HG02970 (cell line): ENCODE measurements at regions not wholly inside any gene's neighbourhood (a gene's known extent, or its start where the extent isn't known, plus 50 kb on each side); places are given as distances from the start of the nearest gene placed in this dataset.
"Not testable (repeated sequence)": the region's sequence is repeated elsewhere in the genome, so short reads cannot be mapped to it uniquely, and the experiment has no call there.

Source experiments
- ATAC-seq: cut with Tn5 transposase; IDR thresholded peaks from one replicate; pipeline ENCODE4 v1.9.1; 2021; ENCODE audit warnings: mild to moderate bottlenecking, moderate library complexity, moderate number of reproducible peaks; ENCODE audit not compliant: unreplicated experiment, low FRiP score

DNA sequence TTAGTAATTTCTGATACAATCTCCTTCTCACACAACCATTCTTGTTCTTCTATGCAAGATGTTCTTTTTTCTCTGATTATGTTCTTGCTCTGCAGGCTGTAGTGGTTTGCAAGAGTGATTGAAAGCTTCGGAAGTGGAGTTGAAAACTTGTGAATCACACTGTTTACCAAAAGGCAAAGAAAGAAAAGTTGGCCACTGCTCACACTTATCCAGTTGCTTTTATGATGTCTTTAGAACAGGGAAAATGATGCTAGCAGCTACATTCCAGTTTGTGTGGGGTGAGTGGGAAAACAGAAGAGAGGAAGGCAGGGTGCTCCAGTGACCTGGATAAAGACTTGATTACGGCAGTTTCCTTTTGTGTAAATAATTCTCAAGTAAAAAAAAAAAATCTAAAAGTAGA, 583.3 kb downstream of the TENT5A start:
- ATAC-seq = no peak

DNA sequence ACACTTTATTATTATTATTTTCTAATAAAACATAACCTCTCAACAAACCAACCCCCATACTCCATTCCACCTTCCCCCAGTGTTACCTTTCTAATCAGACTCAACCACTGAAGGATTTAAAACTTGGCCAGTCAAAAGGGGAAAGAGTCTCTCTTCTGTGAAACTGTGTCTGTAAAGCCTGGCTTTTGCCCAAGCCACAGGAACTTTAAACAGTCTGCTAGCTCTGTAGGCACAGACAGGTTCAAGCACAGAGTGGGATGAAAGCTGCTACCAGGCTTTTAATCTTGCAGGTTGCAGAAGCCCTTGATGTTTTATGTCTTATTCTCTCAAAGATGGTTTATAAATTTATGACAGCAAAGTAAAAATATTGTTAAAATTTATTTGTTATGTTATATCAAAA, 585.7 kb downstream of the TENT5A start:
- no peak for ATAC-seq

DNA sequence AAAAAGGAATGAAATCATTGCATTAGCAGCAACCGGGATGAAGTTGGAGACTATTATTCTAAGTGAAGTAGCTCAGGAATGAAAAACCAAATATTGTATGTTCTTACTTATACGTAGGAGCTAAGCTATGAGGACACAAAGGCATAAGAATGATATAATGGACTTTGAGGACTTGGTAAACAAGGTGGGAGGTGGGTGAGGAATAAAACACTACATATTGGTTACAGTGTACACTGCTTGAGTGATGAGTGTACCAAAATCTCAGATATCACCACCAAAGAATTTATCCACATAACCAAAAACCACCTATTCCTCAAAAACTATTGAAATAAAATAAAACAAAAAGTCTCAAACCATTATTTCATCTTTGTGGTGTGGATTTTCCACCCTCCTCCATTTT, 593.5 kb downstream of the TENT5A start:
- ATAC-seq = no peak

DNA sequence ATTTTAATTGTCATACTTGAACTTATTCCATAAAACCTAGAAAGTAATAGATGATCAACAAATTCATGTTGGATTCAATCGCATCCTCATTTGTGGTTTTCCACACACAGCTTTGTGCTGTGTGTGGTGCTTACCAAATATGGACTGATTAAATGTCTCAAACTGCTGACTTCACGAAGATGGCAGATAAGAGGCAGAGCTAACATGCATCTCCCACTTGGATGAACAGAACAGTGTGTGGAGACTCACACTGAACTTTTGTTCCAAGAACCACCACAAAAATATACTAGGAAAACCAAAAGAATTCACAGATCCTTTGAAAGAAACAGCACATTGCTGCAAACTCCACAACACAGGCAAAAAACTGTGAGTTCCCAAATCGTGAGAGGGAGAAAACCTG, 603.7 kb downstream of the TENT5A start:
- no peak for ATAC-seq

DNA sequence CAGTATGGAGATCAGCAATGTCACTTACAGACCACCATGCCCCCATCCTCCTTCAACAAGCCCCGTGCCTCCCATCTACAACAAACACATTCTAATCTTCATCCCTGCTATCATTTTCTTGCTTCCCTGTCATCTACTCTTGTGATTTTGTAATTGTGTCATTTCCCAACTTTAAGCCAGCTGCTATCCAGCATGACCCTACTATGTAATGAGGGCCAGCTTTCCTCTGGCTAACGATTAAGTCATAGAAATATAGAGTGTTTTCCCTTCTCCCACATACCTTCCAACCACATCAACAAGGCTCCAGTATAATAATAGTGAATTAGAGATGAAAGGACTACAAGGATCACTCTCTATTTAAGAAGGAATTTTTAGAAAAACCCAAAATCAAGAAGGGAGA, 607.0 kb downstream of the TENT5A start:
- ATAC-seq = no peak

DNA sequence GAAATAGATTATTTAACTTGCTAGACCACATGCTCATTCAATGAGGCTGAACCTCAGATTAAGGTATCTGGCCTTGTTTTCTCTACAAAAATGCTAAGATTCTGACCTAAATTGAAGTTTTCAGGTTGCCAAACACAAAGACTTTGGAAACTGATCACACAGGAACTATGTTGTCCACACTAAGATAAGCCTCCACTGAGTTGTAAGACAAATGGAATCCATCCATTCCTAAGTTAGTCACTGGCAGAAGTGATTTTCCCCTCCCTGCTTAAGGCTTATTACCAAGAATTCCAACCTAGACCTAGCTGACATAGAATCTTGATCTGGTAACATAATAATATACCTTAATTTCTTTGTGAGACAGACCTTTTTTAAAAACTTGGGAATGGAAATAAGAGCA, 608.1 kb downstream of the TENT5A start:
- no peak for ATAC-seq

DNA sequence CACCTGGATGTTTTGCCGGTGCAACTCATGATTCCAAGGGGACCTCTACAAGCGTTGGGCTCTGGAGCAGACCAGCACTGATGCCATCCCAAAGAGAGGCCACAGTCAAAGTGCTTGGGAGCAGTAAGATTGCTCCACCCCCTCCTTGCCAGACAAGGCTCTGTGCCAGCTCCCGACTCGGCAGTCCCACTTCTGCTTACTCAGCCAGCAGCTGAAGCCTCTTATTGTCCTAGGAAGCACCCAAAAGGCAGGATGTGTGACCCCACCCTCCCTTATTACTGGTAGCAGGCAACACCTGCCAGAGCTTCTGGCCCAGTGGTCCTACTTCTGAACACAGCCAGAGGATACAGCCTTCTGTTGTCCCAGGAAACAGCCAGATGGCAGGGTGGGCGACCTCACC, 614.2 kb downstream of the TENT5A start:
- no peak for ATAC-seq

DNA sequence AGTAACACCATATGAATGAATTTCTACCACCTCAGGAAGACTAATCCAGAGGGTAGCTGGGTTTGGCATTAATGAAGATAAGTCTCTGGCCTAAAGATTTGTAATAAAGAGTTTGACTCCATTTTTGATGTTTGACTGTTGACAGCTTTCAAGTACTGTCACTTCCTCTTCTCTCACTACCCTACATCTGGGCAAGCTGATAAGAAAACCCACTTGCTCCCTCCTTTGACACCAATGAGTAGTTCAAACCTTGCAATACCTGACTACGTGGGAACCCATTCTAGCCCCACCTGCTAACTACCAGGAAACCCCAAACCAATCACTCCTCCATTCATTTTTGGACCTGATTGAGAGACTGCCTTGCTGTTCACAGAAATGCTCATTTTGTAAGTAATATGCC, 621.5 kb downstream of the TENT5A start:
- no peak for ATAC-seq

DNA sequence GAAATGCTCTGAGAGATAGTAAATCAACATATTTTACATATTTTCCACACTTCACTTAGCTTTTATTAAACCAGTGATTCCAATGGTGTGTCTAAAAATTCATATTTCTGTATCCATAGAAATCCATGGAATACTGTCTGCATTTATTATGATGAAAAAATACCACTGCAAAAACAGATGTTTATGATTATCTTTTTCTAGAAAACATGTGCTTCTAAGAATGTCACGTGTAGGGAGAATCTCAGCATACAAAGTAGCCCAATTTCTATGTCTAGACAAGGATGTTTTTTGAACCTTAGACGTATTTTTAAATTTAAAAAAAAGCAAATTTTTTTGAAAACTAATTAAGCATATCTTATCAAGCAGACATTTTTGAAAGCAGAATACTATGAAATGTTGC, 622.4 kb downstream of the TENT5A start:
- no peak for ATAC-seq

DNA sequence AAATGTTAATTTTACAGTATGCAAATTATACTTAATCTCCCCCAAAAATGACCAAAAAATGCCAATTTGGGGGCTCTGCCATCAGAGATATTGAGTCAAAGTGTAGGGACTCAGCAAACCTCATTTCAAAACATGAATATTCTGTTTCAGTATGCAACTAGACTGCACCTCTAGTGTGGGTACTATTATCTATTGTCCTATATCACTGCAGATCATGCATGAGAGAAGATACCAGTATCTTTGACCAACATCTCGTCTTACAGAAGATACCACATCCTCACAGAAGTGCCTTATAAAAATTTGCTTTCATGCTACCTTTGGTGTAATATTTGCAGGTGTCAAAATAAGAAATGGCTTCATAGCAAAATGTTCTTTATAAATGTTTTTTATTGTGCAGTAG, 623.8 kb downstream of the TENT5A start:
- ATAC-seq = no peak

DNA sequence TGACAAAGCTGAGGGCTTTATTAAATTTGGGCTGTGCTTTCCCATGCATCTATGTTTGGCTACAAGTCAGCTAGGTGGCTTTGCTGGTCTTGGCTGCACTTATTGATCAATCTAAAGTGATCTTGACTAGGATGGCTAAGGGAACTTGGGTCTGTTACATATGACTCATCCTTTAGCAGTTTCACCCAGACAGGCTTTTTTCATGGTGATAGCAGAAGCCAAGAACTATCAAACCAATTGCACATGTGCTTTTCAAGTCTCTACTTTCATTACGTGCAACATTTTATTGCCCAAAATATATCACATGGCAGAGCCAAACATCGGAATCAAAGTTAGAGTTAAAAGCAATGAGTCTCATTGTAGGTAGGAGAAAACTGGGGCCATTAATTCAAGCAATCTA, 626.3 kb downstream of the TENT5A start:
- ATAC-seq = no peak

DNA sequence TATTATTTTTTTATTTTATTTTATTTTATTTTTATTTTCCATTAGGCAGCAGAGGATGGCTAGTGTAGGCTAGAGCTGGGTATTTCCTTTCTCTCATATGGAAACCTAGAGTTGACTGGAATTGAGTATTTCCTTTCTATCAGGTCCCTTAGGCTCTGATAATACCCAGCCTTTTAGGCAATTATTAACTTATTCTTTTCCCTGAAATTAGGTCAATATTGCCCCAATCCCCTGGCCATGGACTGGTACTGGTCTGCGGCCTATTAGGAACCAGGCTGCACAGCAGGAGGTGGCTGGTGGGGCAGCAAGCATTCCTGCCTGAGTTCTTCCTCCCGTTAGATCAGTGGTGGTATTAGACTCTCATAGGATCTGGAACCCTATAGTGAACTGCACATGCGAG, 632.2 kb downstream of the TENT5A start:
- no peak for ATAC-seq

DNA sequence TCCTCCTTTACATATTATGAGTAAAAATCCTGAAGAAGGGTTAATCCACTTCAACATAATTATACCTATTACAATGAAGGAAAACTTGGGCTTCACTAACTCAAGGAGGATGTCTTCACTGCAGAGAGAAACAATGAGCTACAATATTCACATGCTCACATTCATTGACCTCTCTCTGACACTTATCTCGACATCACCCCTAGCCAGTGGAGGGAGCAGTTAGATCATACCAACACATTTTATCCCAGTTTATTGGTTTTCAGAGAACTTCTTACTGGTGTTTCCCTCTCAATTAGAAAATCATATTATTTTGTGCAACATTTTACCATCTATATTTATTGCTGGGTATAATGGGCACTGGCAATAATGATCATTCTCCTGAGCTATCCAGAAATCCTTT, 646.5 kb downstream of the TENT5A start:
- no peak for ATAC-seq

DNA sequence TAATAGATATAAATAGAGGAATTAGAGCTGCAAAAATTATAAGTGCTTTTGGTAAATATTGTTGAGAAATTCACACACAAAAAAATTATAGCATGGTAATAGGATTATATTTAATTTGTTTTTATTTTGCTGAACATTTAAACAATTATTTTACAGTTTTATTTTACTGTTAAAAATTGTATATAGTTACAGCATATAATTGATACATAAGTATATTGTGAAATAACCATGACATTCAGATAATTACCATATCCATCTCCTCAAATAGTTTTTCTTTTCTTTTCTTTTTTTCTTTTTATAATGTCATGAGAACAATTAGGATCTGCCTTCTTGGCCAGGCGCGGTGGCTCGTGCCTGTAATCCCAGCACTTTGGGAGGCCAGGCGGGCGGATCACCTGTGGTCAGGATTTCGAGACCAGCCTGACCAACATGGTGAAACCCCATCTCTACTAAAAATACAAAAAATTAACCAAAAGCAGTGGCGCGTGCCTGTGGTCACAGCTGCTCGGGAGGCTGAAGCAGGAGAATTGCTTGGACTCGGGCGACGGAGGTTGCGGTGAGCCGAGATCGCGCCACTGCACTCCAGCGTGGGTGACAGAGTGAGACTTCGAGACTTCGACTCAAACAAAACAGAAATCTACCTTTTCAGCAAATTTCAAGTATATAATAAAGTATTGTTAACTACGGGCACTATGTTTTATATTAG, 654.2 kb downstream of the TENT5A start:
- ATAC-seq = no peak

DNA sequence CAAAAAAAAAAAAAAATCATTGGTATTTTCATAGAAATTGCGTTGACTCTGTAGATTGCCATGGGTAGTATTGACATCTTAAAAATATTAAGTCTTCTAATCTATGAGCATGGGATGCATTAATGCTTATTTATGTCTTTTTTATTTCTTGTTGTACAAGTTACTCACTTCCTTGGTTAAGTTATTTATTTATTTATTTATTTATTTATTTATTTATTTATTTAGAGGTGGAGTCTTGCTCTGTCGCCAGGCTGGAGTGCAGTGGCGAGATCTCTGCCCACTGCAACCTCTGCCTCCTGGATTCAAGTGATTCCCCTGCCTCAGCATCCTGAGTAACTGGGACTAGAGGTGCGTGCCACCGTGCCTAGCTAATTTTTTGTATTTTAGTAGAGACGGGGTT, 656.0 kb downstream of the TENT5A start:
- ATAC-seq = not testable (repeated sequence)

DNA sequence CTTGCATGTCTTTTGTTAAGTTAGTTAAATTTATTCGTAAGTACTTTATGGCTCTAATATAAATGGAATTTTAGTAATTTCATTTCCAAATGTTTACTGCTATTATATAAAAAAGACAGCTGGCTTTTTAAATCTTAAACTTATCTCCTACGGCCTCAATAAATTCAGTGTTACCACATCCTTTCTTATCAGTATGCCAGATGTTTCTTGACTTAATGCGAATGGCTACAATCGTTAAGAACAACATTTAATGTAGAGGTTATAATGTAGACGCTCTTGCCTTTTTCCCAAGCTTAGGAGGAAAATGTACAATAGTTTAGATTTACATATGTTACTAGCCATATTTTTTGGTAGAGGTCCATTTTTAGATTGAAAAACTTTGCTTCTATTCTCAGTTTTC, 659.4 kb downstream of the TENT5A start:
- no peak for ATAC-seq

DNA sequence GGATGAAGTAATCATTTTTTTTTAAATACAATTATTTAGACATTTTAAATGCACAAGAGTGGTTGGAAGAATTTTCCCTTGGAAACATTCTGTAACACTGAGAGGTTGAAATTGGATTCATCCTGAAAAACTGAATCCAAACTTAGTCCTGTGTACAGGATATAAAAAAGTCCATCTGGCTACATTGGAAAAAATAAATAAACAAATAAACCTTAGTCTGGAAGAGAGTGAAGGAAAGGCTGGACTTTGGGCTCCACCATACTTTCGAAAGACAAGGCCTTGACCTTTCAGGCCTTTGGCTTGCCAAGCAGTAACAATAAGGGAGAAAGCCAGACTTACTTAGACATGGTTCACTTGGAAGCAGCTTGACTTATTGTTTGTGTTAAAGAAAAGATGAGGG, 664.3 kb downstream of the TENT5A start:
- ATAC-seq = no peak

DNA sequence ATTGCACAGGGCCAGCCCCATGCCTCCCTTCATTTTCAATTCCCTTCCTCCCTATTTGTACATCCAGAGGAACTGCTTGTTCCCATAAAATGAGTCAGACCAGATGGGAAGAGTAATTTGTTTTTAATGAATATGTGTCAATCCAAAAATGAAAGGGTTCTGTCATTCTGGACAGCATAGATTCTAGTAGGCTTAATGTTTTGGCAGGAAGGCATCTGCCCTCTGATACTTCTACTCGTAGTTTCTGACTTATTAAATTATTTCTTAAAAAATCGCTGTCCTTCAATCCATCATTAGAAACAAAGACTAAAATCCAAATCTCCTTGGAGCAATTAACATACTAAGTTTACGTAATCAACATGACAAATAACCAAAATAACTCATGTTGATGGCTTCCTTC, 665.5 kb downstream of the TENT5A start:
- no peak for ATAC-seq

DNA sequence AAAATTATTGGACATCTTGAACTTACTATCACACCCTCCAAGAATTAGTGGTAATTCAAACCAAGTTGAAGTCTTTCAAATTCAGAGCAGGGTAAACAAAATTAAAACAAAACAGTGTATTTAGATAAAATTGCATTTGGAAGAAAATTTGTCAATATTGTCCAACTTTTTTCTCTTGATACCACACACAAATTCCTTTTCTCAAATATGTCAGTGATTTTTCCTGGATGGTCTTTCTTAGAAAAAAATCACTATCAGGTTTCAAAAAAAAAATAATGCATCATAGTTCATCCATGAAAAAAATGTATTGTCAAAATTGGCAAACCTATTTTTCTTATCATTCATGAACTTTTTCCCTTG, 667.1 kb downstream of the TENT5A start:
- no peak for ATAC-seq

DNA sequence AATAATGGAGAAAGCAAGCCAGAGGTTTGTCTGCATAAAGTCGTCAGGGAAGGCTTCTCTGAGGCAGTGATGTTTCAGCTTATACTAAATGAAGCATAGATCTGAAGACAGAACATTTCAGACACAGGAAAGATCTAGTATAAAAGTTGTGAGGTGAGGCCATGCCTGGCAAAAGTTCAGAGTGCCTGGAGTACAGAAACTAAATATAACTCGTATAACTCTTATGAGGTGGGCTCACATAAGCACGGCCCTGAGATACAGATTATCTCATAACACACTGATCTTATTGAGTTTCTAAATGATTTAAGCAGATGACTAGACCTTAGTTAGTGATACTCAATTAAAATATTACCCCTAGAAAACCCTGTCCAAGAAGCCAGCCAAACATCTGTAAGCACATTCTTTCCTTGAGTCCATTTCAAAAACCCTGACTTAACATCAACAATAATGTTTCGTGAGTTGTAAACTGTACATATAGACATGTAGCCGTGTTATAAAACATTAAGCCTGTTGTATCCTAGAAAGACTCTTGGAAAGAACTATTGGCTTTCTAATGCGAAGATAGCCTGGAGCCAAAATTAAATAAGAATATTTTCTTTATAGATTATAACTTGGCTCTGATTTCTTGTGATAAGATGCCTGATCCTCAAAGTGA, 667.6 kb downstream of the TENT5A start:
- ATAC-seq = no peak

DNA sequence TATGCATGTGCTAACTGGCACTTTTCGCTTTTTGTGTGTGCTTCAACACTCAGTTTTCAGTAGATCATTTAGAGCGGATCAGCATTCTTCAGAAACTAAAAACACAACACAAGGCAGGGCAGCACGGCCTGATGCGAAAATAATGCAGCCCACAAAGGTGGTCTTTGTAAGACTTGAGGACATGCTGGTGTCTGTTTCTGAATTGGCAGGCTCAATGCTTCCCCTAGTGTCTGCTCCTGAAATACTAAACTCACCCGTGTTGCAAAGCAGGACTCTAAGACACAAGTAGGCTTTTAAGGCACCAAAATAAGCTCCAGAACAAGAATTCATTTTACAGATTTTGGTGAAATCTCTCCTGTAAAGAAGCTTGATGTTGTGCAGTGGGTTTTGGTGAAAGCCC, 676.5 kb downstream of the TENT5A start:
- ATAC-seq = no peak

DNA sequence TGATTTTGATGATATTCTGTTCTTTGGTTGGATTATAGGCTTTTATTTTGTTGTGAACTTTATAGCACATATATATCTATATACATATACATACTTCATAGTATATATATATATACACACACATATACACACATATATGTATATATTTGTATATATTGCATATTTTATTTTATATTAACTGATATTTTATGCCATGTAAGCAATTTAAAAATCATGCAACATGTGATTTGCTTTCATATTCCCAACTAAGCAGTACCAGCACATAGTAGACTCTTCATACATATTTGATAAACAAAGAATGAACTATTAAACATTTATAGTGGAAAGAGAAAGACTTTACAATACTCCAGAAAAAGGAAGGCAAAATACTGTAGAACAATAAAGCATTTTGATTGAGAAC, 679.2 kb downstream of the TENT5A start:
- ATAC-seq = no peak

DNA sequence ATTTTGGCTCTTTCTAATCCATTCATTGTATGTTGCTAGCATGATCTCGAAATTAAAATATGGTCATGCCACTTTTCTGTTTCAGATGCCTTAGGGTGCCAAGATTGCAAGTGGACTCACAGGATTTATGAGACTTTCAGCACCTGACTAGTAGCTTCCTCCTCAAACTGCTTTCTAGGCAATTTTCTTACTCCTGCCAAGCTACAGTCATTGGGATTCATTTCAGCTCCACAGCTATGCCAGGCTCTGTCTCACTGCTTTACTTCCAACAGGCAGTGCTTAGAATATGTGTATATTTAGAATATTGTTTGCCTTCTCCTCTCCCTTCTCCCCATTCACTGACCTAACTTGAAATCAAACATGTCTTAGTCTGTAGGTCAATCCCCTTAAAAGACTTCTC, 681.4 kb downstream of the TENT5A start:
- ATAC-seq = no peak
